Astrocyte (in vitro differentiated cells and primary cell): ENCODE measurements at regions not wholly inside any gene's neighbourhood (a gene's known extent, or its start where the extent isn't known, plus 50 kb on each side); places are given as distances from the start of the nearest gene placed in this dataset.

ENCODE experiments used
- CTCF ChIP-seq: IDR thresholded peaks from 2 replicates; pipeline ENCODE4 v1.5.1; 2011; ENCODE audit warnings: low read depth, mild to moderate bottlenecking, inconsistent platforms, low read length, moderate library complexity; ENCODE audit not compliant: insufficient read depth
- EZH2 ChIP-seq: IDR thresholded peaks from 2 replicates; pipeline ENCODE4 v1.6.1; 2012; ENCODE audit warnings: mild to moderate bottlenecking, low read length, inconsistent platforms; ENCODE audit not compliant: insufficient read depth

GRCh38 chr13:89923736-89924135 is 1423.8 kb upstream of the MIR17HG start:
- TF ChIP-seq CTCF (no peak), EZH2 (no peak)
